Subcutaneous abdominal adipose tissue (tissue), 5 donors: ENCODE measurements at regions not wholly inside any gene's neighbourhood (a gene's known extent, or its start where the extent isn't known, plus 50 kb on each side); places are given as distances from the start of the nearest gene placed in this dataset.

Experiments
- H3K27ac ChIP-seq: one replicate; pipeline ENCODE4 v1.7.0; 2013; ENCODE audit warnings: low read depth, mild to moderate bottlenecking, inconsistent platforms, low read length, moderate library complexity
- H3K27me3 ChIP-seq, 5 donors: one replicate each; pipeline ENCODE4 v1.7.0; 2013; ENCODE audit warnings: low read length in 5 of 5, inconsistent platforms in 1 of 5; ENCODE audit not compliant: control insufficient read depth in 5 of 5, insufficient read depth in 4 of 5
- H3K36me3 ChIP-seq, 5 donors: one replicate each; pipeline ENCODE4 v1.7.0; 2013; ENCODE audit warnings: low read length in 5 of 5; ENCODE audit not compliant: control insufficient read depth in 5 of 5, insufficient read depth in 5 of 5
- H3K4me1 ChIP-seq, 5 donors: one replicate each; pipeline ENCODE4 v1.7.0; 2013; ENCODE audit warnings: low read length in 5 of 5, mild to moderate bottlenecking in 3 of 5, moderate library complexity in 1 of 5; ENCODE audit not compliant: control insufficient read depth in 5 of 5, insufficient read depth in 5 of 5
- H3K4me3 ChIP-seq, 5 donors: one replicate each; pipeline ENCODE4 v1.7.0; 2013; ENCODE audit warnings: low read length in 5 of 5, low read depth in 1 of 5
- H3K9ac ChIP-seq, 5 donors: one replicate each; pipeline ENCODE4 v1.7.0; 2013; ENCODE audit warnings: low read length in 5 of 5, mild to moderate bottlenecking in 4 of 5, moderate library complexity in 3 of 5
- H3K9me3 ChIP-seq, 5 donors: one replicate each; pipeline ENCODE4 v1.7.0; 2013; ENCODE audit warnings: low read length in 5 of 5; ENCODE audit not compliant: control insufficient read depth in 5 of 5
- donor health status: healthy.
- donor health status: healthy.
- donor health status: healthy.
- donor health status: healthy.
- donor health status: healthy.

DNA sequence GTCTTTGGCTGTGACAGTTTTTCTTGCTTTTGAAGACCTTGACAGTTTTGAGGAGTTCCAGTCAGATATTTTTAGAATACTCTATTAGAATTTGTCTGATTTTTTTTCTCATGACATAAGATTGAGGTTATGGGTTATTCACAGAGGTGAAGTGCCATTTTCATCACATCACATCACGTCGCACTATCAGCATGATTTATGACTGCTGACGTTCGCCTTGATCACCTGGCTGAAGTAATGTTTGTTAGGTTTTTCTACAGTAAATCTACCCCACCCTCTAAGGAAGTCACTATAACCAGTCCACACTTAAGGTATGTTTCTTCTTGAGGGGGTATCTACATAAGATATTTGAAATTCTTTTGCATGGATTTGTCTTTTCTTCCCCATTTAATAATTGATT, 169.7 kb downstream of the NDFIP2 start:
- Histone ChIP-seq H3K9me3 (no peaks in the 10 kb centered on the region), H3K27me3 (no peaks in the 10 kb centered on the region), H3K4me3 (no peak overlapping the region), H3K9ac (no peak overlapping the region), H3K4me1 (no peaks in the 10 kb centered on the region), H3K36me3 (no peaks in the 10 kb centered on the region), H3K27ac (no peak overlapping the region)

DNA sequence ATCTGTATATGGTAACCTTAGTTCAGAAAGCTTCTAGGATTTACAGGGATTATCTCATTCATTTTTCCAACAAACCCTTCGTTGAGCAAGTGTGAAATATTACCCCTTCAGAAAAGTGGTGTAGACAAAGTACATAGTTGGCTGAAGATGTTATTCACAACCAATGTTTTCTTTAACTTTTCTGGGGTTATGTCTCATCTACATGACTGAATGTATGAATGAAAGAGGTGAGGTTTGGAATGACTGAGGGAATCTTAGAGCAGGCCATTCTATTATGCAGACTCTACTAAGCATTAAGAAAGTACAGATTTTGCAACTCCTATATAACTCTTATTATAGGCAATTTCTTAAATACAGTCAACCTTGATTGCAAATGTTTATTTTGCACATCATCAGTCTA, 167.2 kb downstream of the NDFIP2 start:
- no peak overlapping the region for H3K4me3 ChIP-seq
- no peaks in the 10 kb centered on the region for H3K27me3 ChIP-seq
- H3K9ac ChIP-seq = no peak overlapping the region
- no peak overlapping the region for H3K27ac ChIP-seq
- H3K4me1 ChIP-seq = no peaks in the 10 kb centered on the region
- no peaks in the 10 kb centered on the region for H3K9me3 ChIP-seq
- H3K36me3 ChIP-seq = no peaks in the 10 kb centered on the region

DNA sequence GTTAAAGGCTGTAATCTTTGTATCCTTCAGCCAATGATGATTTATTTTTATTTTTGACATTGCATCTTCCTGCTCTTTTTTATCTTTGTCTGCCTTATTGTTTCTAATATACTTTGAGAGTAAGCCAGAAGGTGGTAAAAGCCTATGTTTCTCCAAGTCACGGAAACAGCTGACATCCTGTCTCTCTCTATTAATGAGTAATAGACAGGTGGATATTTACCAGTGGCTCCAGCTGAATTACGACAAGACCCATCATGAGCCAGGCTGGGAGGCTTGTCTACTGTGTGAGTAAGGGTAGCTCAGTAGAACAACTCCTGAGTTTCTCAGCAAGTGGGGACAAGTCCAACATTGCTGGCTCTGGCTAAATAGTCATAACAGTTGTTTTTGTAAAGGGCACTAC, 166.6 kb downstream of the NDFIP2 start:
- Histone ChIP-seq H3K9ac (no peak overlapping the region), H3K27ac (no peak overlapping the region), H3K9me3 (no peaks in the 10 kb centered on the region), H3K4me1 (no peaks in the 10 kb centered on the region), H3K4me3 (no peak overlapping the region), H3K36me3 (no peaks in the 10 kb centered on the region), H3K27me3 (no peaks in the 10 kb centered on the region)

DNA sequence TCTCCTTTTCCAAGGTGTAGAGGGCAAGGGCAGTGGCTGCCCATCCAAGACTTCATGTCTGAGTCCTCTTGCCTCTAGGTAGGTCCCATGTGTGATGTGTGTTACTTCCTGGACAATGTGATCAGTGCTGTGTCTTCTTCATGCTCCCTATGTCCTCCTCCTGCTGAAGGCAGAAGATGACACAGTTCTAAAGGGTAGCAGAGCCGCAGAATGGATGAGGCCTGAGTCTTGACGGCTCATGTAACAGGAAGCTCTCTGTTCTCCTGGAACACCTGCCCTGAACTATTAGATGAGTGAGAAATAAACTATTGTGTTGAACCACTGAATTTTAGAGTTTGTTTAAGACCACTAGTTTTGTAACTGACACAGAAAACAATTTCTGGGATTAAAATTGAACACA, 165.9 kb downstream of the NDFIP2 start:
- Histone ChIP-seq H3K27ac (no peak overlapping the region), H3K36me3 (no peaks in the 10 kb centered on the region), H3K4me3 (no peak overlapping the region), H3K9me3 (no peaks in the 10 kb centered on the region), H3K4me1 (no peaks in the 10 kb centered on the region), H3K27me3 (no peaks in the 10 kb centered on the region), H3K9ac (no peak overlapping the region)

DNA sequence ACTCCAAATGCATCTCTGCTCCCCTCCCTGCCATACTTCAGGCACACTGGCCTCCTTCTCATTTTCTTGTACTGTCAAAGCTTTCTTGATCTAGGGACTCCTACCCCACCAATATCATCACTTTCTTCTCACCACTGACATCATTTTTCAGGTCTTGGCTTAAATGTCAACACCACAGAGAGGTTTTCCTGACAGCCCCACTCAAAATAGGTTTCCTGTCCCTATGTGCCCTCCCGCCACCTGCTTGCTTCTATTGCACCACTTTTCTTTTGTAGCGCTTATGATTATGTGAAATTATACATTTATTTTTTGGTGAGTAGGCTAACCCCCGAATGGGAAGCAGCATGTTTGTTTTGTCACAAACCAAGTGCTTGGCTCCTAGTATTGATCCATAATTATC, 164.6 kb downstream of the NDFIP2 start:
- Histone ChIP-seq H3K9me3 (no peaks in the 10 kb centered on the region), H3K36me3 (no peaks in the 10 kb centered on the region), H3K4me1 (no peaks in the 10 kb centered on the region), H3K9ac (no peak overlapping the region), H3K27me3 (no peaks in the 10 kb centered on the region), H3K27ac (no peak overlapping the region), H3K4me3 (no peak overlapping the region)

DNA sequence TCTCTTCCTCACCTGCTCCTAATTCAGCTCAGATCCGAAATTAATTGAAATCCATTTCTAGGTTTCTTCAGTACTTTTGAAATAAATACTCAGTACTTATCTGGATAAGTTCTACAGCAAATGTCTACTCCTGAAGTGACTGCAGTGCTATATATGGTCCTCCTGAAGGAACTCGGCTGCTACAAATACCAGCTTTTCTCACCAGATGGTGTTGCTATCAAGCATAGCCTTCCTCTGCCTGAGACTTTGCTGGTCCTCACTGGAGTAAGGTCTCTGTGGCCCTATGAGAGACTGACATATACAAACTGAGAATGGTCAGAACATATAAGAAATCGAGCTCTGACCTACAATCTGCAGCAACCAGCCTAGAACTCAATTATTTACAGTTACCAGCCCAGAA, 161.6 kb downstream of the NDFIP2 start:
- Histone ChIP-seq H3K4me3 (no peak overlapping the region), H3K4me1 (no peaks in the 10 kb centered on the region), H3K36me3 (no peaks in the 10 kb centered on the region), H3K27me3 (no peaks in the 10 kb centered on the region), H3K9me3 (no peaks in the 10 kb centered on the region), H3K9ac (no peak overlapping the region), H3K27ac (no peak overlapping the region)

DNA sequence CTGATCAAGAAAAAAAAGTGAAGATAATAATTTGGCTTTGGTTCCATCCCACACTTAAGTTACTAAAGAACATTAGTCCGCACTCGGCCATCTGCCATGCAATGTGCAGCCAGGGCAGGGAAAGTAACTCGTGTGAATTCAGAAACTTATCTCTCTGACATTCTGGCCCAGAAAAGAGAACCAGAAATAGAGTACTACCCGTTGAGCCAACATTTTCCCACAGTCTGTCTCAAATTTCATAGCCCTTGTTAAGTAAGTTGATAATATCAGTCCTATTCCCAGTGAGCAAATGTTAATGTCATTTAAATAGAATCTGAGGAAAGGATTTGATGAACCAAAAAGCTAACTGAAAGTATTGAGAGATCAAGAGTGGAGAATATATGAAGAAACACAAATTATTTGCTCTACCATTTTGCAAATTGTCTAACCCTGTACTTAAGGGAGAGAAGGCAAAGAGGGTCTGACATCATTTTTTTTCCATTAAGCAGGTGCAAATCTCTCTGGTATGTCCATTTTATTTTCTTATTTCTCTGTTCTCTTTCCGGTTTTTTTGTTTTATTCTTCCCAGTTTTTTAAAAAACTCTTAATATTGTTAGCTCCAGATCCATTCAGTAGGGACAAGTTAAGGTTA, 156.3 kb downstream of the NDFIP2 start:
- Histone ChIP-seq H3K4me1 (peaks cover 0 to 7% (median 0%) of the 10 kb centered on the region in 5 donors), H3K27me3 (no peaks in the 10 kb centered on the region), H3K27ac (no peak overlapping the region), H3K9me3 (no peaks in the 10 kb centered on the region), H3K4me3 (no peak overlapping the region), H3K9ac (no peak overlapping the region), H3K36me3 (no peaks in the 10 kb centered on the region)

DNA sequence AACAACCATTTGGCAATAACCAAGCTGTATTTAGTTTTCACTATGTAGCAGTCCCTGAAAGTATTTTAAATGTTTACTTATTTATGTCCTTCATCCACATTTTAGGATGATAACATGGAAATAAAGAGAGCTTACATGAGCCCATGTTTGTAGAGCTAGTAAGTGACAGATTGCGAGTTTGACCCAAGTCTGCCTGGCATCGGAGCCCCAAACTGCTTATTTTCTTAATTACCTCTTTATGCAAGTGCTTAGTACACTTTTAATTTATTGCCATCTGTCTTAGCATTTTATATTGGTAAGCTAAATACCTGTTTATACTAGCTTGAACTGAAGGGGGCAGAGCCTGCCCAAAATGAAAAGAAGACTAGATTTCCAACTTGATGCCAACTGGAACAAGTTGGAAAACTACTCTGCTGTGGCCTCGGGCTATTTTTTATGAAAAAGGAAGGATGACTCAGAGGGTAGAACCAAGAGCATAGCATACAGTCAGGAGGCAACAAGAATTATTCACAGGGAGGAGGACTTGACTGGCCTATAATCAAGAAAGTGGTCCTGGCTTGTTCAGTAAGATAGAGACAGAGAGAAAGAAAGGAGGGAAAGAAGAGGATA, 150.2 kb downstream of the NDFIP2 start:
- Histone ChIP-seq H3K27me3 (no peaks in the 10 kb centered on the region), H3K9ac (no peak overlapping the region), H3K9me3 (no peaks in the 10 kb centered on the region), H3K4me3 (no peak overlapping the region), H3K4me1 (peaks cover 0 to 4% (median 0%) of the 10 kb centered on the region in 5 donors), H3K27ac (no peak overlapping the region), H3K36me3 (no peaks in the 10 kb centered on the region)

DNA sequence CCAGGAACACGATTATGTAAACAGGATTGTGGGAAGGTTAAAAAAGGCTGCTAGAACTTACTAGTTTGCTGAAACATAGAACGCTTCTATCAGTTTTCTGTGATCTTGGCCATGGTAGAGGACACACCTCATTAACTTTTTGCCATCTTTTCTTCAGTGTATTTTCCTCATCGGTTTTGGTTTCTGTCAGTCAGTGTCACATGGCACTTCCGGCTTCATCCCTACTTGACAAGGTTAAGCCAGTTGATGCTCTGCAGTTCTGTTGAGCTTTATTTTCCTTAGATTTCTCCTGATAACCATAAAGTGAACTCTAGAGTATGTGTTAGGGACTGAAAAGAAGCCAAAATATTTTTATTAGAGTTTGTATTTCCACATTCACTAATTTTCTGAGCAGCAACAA, 147.5 kb downstream of the NDFIP2 start:
- H3K4me3 ChIP-seq = peak overlapping the region in 1 of 5 donors; percentile 52
- H3K27me3 ChIP-seq = no peaks in the 10 kb centered on the region
- no peak overlapping the region for H3K27ac ChIP-seq
- H3K4me1 ChIP-seq = peaks cover 0 to 4% (median 0%) of the 10 kb centered on the region in 5 donors
- no peaks in the 10 kb centered on the region for H3K36me3 ChIP-seq
- no peaks in the 10 kb centered on the region for H3K9me3 ChIP-seq
- no peak overlapping the region for H3K9ac ChIP-seq

DNA sequence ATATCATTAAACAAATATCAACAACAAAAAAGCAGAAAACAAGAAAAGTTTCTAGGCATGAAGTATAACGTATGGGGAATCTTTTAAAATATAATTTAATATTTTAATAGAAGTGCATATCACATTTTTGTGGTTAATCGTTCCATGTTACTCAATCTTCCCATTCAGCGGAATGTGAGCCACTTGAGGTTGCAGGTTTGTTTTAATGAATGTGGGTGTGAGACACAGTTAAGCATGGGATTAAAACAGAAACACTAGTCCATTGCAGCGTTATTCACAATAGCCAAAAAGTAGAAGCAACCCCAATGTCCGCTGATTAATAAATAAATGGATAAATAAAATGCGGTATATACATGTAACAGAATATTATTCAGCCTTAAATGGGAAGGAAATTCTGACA, 146.0 kb downstream of the NDFIP2 start:
- Histone ChIP-seq H3K27me3 (no peaks in the 10 kb centered on the region), H3K9ac (no peak overlapping the region), H3K9me3 (no peaks in the 10 kb centered on the region), H3K27ac (no peak overlapping the region), H3K36me3 (no peaks in the 10 kb centered on the region), H3K4me3 (no peak overlapping the region), H3K4me1 (peaks cover 0 to 4% (median 0%) of the 10 kb centered on the region in 5 donors)
